HG03575 (cell line): ENCODE measurements at regions not wholly inside any gene's neighbourhood (a gene's known extent, or its start where the extent isn't known, plus 50 kb on each side); places are given as distances from the start of the nearest gene placed in this dataset.
A peak's percentile ranks its signal among the peaks of the same experiment; 100 is the strongest.

Source experiments
- ATAC-seq: cut with Tn5 transposase; IDR thresholded peaks from one replicate; pipeline ENCODE4 v1.9.1; 2021; ENCODE audit not compliant: unreplicated experiment, insufficient number of reproducible peaks, low FRiP score; ENCODE audit errors: extremely low read depth

GRCh38 chr3:180181387-180181786 is 144.7 kb upstream of the PEX5L start:
- no peak for ATAC-seq

DNA sequence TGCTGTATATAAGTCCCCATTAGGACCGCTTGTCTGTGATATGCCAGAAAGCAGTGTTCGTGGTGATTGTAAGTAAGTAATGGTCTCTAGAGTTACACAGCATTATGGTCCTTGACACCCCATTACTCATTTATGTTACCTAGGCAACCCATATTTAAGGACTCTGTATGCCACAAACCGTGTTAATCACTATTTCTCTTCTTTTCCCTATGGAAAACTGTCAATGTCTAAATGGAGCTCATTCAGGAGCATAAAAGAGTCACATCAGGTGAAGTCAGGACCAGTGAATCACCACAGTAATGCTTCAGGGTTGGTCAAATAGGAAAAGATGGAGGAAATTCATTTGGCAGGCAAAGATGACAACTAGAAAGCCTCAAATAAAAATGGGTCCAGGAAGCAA is 146.6 kb upstream of the PEX5L start:
- ATAC-seq, result no peak

- ATAC-seq, result no peak
Observed at GRCh38 chr3:180184816-180185215, 148.1 kb upstream of the PEX5L start.

GRCh38 chr3:180185650-180186049 is 148.9 kb upstream of the PEX5L start:
- no peak for ATAC-seq

GRCh38 chr3:180188512-180189309 is 152.0 kb upstream of the PEX5L start:
- no peak for ATAC-seq

GRCh38 chr3:180189310-180189648 is 152.5 kb upstream of the PEX5L start:
- no peak for ATAC-seq

DNA sequence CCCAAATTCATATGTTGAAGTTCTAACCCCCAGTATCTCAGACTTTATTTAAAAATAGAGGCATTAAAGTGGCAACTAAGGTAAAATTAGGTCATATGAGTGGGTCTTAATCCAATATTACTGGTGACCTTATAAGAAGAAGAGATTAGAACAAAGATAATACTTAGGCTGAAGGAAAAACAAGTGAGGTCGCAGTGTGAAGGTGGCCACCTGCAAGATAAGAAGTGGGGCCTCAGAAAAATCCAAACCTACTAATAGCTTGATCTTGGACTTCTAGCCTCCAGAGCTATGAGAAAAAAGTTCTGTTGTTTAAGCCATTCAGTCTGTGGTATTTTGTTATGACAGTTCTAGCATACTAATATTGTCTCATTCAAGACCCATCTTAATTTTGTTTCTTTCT is 159.9 kb upstream of the PEX5L start:
- no peak for ATAC-seq

GRCh38 chr3:180199417-180199995 is 162.8 kb upstream of the PEX5L start:
- no peak for ATAC-seq

DNA sequence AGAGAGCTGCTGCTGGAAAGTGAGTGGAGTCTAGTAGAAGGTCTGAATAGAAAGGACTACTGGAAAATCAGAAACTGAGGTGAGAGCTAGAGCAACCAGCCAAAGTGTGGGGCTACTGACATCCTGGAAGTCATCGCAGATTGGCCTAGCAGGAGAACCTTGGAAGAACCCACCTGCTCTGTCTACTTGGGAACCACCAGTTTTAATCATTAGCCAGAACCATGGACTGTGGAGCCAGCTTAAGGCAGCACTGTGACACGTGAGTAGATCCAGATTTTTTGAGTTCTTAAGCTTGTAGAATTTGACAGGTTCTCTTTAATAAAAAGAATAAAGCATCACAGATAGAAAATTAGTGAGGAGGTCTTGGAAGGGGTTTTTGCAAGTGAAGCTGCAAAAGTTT is 179.1 kb upstream of the PEX5L start:
- no peak for ATAC-seq

- no peak for ATAC-seq
Observed at GRCh38 chr3:180223268-180223667, 186.5 kb upstream of the PEX5L start.

DNA sequence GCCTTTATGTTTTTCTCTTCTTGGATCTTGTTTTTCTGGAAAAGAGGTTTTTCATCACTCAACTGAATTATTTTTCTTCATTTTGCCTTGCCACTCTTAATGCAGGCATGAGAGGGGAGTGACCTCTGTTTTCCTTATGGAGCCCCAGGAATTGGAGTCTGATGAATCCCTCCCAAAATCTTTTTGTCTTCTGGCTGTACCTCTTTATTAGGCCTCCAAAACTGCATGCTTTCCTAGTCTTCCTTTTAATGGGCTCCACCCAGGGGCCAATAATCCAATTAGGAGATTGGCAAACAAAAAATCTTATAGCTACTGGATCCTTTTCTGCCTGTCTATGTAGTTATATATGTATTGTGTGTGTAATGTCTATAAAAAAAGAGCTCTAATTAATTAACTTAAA is 192.4 kb upstream of the PEX5L start:
- no peak for ATAC-seq

GRCh38 chr3:180239939-180240338 is 203.2 kb upstream of the PEX5L start:
- ATAC-seq, result no peak

DNA sequence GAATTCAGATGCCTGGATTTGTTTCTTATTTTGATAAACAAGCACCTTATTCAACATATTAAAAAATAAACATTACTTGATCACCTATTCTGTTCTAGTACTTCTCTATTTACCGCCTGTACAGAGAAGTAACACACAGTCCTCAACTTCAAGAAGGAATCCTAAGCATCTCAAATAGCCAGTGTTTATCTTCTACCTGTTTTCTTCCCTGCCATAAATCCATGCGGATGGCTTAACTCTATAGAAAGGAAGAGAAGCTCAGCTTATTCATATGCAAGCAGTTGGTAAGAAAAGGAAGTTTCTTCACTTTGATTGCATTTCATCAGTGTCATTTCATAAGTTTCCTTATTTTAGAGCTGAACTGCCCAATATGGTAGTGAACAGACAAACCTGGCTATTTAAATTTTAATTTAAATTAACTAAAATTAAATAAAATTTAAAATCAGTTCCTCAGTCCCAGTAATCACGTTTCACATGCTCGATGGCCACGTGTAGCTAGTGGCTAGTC is 210.0 kb upstream of the PEX5L start:
- no peak for ATAC-seq

GRCh38 chr3:180250172-180250571 is 213.4 kb upstream of the PEX5L start:
- ATAC-seq, result no peak

GRCh38 chr3:180252683-180253082 is 215.9 kb upstream of the PEX5L start:
- ATAC-seq, result no peak

- no peak for ATAC-seq
Observed at GRCh38 chr3:180253283-180253682, 216.5 kb upstream of the PEX5L start.

GRCh38 chr3:180264479-180264878 is 227.7 kb upstream of the PEX5L start:
- ATAC-seq, result no peak

DNA sequence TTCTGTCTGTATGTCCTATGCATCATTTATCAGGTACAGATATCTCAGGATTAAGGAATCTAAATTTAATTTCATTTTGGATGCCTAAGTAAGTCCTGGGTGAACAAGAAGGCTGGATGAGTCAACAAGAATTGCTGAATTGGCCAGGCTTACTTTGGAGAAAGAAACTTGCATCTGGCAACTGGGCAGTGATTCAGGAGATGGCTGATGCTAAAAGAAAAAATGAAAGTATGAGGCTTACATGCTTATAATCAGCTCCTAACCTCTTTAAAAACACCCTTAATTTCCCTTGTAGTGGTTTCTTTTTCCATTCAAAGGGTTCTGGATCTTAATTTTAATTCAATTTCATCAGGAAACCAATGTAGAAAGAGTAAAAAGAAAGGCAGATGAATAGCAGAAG is 228.8 kb upstream of the PEX5L start:
- no peak for ATAC-seq

DNA sequence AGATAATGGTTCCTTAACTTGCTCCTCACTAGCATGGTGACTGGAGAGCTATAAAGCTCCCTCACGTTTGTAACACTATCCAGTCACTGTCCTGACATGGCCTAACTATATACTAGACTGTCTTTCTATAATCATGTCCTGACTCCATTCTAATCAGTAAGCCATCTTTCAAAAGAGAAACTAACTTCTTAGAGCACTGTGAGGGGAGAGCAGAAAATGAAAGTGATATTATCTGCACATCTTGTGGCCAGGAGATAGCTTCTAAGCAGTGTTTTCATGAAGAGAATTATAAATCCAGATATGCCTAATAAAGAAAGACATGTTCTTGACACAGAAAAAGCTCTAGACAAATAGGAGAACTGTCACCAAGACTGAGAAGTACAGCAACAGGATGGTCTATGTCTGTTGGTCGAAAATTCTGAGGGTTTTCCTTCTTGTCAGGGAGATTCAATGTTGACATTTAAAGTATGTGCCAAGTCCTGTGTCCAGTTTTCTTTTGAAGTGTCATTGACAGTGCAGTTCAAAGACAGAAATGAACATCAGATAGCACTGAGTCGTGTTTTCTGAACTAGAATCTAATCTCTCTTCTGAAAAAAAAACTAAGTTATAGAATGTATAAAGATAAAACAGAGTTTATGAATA is 230.6 kb upstream of the PEX5L start:
- ATAC-seq, result peak; percentile 100

- no peak for ATAC-seq
Observed at GRCh38 chr3:180274536-180274935, 237.8 kb upstream of the PEX5L start.
